NOMO-1 treated with DMSO at 0.1 percent for 48 hours (cell line): ENCODE measurements at regions not wholly inside any gene's neighbourhood (a gene's known extent, or its start where the extent isn't known, plus 50 kb on each side); places are given as distances from the start of the nearest gene placed in this dataset.

ENCODE experiments used
- DNase-seq: peaks from one replicate; lab custom pipeline; 2025; ENCODE audit not compliant: unreplicated experiment; lab: John Stamatoyannopoulos, UW

DNA sequence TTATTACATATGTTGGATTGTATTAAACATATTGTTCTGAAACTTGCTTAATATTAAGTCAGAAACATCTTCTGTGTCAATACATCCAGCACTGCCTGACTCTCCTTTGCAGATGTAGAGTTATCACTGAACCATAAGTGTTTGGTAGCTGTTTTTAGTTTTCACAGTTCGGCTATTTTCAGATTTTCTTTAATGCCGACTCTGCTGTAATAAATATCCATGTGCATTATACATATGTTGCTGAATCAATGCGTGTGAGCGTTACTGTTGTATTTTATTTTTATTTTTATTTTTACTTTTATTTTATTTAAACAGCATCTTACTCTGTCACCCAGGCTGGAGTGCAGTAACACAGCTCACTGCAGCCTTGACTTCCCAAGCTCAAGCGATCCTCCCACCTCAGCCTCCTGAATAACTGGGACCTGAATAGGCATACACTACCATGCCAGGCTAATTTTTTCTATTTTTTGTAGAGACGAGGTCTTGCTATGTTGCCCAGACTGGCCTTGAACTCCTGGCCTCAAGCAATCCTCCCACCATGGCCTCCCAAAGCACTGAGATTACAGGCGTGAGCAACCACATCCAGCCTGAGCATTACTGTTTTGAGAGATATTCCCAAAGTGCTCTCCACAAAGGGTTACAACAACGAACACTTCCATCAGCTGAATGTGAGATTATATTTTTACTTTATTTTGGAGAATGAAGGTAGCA, 50.7 kb upstream of the NOCT start:
- no peak for DNase-seq

DNA sequence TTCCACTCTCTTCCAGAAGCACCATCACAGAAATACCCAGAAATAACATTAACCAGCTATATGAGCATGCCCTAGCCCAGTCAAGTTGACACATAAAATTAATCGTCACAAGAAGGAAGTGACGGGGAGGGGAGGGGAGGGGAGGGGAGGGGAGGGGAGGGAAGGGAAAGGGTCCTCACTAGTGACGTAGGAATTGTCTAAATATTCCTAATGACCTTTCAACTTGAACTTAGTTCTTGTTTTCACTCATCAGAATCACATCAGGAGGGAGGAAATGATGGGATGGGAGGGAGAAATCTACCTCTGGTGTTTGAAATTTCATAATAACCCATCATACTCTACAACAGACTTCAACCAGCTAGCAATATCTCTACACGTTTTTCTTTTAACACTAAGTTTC, 52.2 kb upstream of the NOCT start:
- no peak for DNase-seq

- DNase-seq: no peak
Measured at GRCh38 chr4:138961664-138962063, 53.9 kb upstream of the NOCT start.

DNA sequence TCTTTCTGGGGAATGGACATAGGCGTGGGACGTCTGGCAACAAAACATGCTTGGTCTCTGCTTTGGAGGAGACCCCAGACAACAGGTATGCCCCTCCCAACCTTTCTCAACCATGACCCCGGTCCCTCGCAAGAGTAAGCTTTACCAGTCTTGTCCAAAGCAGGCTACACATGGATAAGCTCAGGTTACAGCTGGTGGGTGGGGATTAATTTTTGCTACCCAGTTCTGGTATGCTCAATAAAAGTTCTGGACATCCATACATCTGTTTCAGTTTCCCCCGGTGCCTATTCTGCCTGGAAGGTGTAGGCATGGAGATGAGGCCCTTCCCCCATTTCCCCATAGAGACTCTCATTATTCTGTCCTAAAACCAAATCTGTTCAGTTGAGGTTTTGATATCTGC, 54.5 kb upstream of the NOCT start:
- no peak for DNase-seq

GRCh38 chr4:138960175-138960710, 55.3 kb upstream of the NOCT start:
- no peak for DNase-seq

GRCh38 chr4:138959097-138959815, 56.3 kb upstream of the NOCT start:
- peak; percentile 18 for DNase-seq

DNA sequence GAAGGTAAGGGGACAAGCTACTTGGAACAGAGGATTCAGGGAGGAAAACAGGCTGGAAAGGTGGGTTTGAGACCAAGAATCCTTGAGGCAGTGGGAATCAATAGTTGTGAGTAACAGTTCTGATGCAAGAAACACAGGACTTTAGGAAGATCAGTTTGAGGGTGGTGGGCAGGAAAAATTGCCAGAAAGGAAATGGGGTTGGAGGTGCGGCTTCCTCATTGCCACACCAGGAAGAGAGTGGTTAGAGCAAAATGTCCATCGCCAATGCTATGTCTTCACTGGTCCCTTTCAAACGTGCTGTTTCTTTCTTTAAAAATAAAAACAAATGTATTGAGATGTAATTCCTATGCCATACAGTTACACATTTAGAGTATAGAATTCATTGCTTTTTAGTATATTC, 57.1 kb upstream of the NOCT start:
- peak; percentile 46 for DNase-seq

DNA sequence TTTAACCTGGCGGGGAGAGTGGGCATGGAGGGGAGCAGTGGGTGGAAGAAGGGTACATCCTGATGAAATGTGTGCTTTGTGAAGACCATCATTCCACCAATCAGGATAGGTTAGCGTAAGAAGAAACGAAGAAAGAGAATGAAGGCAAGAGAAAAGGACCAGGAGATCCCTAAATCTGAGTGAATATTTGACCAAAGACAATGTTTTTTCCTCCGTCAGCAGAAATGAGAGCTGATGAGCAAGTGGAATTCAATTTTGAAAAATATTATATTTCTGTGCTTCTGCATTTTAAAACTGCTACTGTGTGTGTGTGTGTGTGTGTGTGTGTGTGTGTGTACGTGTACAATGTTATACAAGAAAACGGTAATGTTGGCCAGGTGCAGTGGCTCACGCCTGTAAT, 58.3 kb upstream of the NOCT start:
- DNase-seq: no peak

DNA sequence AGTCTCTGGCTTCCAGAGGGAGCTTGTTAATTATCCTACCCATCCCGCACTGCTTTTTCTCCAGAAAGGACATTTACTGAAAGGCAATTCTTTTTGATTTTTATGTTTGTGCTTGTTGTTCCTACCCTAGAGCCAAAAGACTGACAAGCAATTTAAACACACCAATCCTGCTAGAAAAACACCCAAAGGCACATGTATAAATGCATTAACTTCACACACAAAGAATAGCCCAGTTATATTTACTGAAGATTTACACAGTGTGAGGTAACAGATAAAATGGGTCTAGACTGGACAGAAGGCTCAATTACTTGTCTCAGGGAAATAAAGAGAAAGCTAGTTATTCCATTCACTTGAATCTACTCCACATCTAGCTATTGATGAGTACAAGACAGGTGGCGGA, 61.2 kb upstream of the NOCT start:
- DNase-seq: no peak

DNA sequence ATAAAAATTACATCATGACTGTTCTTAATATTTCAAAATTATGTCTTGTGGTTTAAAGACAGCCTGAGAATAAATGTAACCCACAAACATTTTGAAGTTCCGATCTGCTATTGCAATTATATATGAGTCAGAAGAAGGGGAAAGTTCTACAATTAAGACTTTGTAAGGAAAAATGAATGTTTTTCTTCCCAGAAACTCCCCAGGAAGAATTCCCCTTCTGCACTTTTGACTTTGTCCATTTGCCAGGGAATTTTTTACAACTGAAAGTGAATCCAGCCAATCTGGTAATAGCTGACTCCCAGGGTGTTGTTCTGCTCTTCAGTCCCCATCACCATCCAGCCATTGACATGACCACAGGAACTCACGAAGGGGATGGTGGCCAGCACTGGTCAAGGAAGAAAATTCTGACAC, 61.6 kb upstream of the NOCT start:
- peak; percentile 66 for DNase-seq

- DNase-seq: no peak
Measured at GRCh38 chr4:138952411-138952810, 63.2 kb upstream of the NOCT start.

- no peak for DNase-seq
Measured at GRCh38 chr4:138951764-138952163, 63.8 kb upstream of the NOCT start.

GRCh38 chr4:138949866-138950265, 65.7 kb upstream of the NOCT start:
- no peak for DNase-seq

- DNase-seq: no peak
Measured at GRCh38 chr4:138948918-138949317, 66.7 kb upstream of the NOCT start.

- DNase-seq: no peak
Measured at GRCh38 chr4:138946306-138946705, 69.3 kb upstream of the NOCT start.

- DNase-seq: no peak
Measured at GRCh38 chr4:138945840-138946239, 69.7 kb upstream of the NOCT start.

DNA sequence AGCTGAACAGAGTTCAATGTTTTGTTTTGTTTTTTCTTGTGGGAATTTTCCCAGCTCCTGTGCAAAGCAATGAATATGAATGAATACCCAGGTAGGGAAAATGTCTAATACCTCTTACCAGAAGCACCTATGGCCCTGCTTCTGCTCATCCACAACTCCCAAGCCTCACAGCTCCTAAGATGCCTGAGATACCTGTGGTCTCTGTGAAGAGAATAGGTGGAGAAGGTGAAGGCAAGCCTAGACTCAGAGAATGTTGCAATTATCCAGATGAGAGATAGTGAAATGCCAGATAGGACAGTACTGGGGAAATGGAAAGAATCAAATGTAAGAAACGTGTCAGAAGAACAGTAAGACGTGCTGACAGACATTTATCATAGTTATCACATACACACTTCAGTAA, 70.2 kb upstream of the NOCT start:
- DNase-seq: no peak

GRCh38 chr4:138943893-138944292, 71.7 kb upstream of the NOCT start:
- DNase-seq: no peak

DNA sequence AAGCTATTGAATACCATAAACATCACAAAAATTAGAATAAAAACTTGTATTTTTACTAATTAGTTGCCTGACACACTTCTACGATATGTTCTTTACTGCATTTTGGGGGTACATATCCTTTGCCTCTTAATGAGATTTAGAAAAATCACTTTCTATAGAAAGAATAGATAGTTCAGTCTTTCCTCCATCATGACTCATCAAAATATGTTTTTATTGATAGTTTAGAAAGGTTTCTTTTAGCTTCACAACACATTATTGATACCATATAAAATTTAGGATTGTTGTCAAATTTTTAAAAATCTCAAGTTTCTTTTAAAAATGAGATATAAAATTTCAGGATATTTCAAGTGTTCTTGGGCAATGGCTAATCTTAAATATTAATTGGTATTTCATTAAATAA, 74.5 kb upstream of the NOCT start:
- DNase-seq: no peak

DNA sequence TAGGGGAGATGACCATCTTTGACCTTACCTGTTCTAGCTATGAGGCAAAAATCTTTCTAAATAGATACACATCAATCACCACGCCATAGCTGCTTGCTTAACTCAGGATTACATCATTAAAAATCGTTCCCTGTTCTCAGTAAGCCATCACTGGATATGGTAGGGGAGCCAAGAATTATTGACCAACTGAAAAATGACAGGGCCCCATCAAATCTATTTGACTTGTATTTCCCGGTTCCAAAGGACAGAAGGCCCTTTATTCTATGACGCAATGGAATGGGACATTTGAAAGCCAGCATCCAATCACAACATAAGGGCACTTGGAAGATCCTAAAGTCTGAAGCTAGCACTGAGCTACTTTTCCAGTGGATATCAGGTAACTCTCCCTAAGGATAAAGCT, 75.6 kb upstream of the NOCT start:
- no peak for DNase-seq

- DNase-seq: peak; percentile 64
Measured at GRCh38 chr4:138938366-138938690, 77.3 kb upstream of the NOCT start.

GRCh38 chr4:138935135-138935807, 80.3 kb upstream of the NOCT start:
- no peak for DNase-seq
